Anterior cingulate cortex (tissue), 58 donors: ENCODE measurements at regions not wholly inside any gene's neighbourhood (a gene's known extent, or its start where the extent isn't known, plus 50 kb on each side); places are given as distances from the start of the nearest gene placed in this dataset.
"Not testable (repeated sequence)": the region's sequence is repeated elsewhere in the genome, so short reads cannot be mapped to it uniquely, and the experiment has no call there.

Experiments used
- DNase-seq, 58 donors: peaks; one replicate each; lab custom pipeline; 2025; lab: John Stamatoyannopoulos, UW

- DNase-seq, result no peak
Observed at GRCh38 chr4:14333616-14334015, 668.7 kb upstream of the CPEB2 start.

GRCh38 chr4:14334166-14334565 lies 668.1 kb upstream of the CPEB2 start:
- DNase-seq, result no peak

DNA sequence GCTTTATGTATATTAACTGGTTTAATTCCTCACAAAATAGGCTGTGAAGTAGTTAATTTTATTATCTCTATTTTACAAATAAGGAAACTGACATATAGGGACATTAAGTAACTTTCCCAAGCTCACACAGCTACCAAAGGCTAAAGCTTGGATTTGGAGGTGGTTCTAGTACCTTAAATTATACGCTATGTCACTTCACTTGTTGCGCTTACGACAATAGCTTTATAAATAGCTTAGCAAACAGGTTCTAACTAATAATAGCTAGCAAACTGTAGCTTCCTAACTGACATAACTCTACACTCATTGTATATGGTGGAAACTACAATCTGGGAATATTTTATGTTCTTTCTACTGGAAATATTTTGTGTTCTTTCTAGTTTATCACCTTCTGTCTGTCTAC lies 666.4 kb upstream of the CPEB2 start:
- no peak for DNase-seq

- no peak for DNase-seq
Observed at GRCh38 chr4:14336656-14337055, 665.6 kb upstream of the CPEB2 start.

DNA sequence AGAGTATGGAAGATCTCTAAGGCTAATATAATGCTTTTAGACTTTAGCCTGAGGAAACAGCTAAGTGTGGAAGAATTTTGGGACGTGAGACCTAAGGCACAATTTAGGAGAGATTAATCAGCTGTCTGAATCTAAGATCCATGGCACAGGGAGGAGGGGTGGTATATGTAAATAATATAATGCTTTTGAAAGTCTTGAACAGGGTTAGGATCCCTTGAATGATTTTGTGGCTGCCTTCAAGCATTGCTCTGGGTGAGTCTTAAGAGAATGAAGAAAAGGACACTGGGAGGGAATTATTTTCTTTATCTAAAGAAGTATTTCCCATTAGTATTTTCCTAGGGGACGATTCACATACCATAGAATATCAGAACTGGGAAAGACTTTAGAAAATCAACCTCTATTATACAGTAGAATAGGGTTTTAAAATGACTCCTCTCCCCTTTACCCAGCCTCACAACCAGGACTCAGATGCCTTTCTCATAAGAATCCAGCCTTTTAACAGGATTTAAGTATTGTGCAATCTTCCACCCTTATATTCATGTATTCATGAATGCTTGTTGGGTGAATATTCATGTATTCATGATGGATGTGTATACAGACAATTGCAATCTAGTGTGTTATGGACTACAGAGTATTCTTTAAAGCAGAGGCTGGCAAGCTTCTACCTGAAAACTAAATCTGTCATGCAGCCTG lies 664.2 kb upstream of the CPEB2 start:
- no peak for DNase-seq

- DNase-seq, result no peak
Observed at GRCh38 chr4:14338585-14339265, 663.6 kb upstream of the CPEB2 start.

DNA sequence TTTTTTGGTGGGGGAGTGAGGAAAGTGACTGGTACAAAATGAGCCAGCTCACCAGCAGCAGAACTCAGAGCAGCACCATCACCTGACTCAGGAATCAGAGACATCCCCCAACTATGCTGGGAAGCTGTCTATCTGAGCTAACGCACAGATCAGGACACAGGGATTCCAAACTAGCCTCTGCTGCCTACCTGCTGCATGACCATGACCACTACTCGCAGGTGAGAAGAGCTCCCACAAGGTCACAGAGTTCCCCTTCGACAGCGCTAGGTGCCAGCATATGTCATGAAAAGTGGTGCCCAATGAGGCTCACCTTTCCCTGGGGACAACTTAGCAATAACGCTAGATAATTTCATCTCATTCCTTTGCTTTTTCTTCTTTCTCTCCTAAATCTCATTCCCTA lies 662.6 kb upstream of the CPEB2 start:
- DNase-seq, result no peak

DNA sequence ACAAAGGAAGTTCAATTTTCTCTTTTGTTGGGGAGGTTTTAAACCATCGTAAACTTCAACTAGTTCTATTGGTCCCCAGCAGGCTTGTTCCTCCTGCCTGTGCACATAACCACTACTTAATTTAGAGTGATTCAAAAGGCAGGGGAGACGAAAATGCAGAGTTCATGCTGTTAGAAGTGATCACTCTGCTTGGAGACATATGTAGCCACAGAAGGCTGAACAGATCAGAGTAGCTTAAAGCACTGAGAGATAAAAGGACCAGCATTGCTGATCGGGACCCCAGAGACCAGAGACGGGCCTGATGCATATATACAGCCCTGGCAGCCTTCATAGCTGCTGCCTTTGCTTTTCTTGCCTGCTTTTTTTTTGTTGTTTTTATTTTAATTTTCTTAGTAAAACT lies 662.0 kb upstream of the CPEB2 start:
- DNase-seq, result no peak

- DNase-seq, result no peak
Observed at GRCh38 chr4:14343961-14344360, 658.3 kb upstream of the CPEB2 start.

DNA sequence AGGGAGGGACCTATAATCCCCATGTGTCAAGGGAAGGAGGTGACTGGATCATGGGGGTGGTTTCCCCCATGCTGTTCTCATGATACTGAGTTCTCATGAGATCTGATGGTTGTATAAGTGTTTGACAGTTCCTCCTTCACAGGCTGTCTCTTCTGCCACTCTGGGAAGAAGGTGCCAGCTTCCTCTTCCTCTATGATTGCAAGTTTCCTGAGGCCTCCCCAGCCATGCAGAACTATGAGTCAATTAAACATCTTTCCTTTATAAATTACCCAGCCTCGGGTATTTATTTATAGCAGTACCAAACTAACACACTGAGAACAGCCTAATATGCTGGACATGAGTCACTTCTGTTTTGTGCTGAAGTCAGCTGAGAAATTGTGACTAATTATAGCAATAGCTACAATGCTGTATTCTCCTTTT lies 656.9 kb upstream of the CPEB2 start:
- no peak for DNase-seq

GRCh38 chr4:14347526-14347925 lies 654.8 kb upstream of the CPEB2 start:
- DNase-seq, result peak in 3 of 58 donors; percentile 3 to 13 (median 7)

DNA sequence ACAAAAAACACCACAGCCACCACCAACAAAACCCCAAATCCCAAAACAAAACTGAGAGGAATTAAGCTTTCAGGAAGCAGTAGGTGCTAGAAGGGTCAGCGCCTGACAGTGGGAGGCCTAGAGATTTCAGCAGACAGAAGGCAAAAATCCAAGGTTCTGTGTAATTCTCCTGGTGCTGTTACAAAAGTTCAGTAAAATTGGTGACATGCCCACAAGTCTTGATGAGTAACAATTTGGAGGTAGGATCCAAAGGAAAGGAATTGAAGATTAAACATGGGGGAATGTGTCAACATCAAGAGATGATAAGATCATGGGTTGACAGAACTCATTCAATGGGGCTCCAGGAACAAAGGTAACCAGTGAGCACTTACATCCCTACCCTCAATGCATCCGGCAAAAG lies 653.8 kb upstream of the CPEB2 start:
- DNase-seq, result no peak

DNA sequence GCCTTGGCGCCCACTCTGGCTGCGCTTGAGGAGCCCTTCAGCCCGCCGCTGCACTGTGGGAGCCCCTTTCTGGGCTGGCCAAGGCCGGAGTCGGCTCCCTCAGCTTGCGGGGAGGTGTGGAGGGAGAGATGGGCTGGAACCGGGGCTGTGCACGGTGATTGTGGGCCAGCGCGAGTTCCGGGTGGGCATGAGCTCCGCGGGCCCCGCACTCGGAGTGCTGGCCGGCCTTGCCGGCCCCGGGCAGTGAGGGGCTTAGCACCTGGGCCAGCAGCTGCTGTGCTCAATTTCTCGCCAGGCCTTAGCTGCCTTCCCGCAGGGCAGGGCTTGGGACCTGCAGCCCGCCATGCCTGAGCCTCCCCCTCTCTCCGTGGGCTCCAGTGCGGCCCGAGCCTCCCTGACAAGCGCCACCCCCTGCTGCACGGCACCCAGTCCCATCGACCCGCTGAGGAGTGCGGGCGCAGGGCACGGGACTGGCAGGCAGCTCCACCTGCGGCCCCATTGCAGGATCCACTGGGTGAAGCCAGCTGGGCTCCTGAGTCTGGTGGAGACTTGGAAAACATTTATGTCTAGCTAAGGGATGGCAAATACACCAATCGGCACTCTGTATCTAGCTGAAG lies 643.6 kb upstream of the CPEB2 start:
- DNase-seq, result not testable (repeated sequence)

GRCh38 chr4:14359991-14360390 lies 642.3 kb upstream of the CPEB2 start:
- no peak for DNase-seq

- no peak for DNase-seq
Observed at GRCh38 chr4:14361084-14361483, 641.2 kb upstream of the CPEB2 start.

DNA sequence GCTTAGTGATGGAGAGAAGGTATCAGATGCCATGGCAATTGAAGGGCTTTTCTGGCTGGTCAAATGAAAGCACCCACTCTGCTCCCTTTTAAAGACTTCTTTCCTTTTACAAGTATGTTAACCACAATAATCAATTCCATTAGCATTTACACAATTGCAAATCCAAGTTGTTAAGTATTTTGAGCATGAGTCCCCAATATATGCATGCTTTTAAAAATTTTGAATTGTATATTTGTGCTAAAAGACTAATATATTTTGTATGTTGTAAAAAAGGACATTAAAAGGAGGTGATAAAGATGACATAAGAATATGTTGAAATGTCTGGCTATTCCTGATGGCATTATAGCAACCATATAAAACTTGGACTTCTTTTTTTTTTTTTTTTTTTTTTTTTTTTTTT lies 639.9 kb upstream of the CPEB2 start:
- DNase-seq, result no peak

DNA sequence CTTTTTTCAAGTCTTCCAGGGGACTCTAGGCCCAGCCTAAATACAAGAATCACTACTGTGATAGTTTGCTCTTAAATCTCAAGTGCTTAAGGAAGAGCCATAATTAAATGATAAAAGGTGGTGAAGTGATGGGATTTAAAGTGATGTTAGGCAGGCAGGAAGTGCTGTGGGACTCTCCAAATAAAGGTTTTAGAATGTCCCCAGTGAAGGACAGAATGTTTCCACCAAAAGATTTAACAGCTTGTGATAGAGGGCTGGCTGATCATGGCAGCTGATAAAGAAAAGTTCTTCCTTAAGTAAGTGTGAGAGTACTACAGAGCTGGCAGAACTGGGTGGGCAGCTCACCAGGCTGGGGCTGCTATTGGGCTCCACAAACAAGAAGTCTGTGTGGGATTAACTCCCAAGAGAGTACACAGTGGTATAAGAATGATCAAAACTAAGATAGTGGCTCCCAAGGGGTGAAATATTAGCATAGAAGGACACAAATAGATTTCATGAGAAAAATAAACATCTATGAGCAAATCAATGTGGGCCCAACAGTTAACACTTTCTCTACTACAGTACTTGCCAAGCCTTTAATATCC lies 637.2 kb upstream of the CPEB2 start:
- no peak for DNase-seq

DNA sequence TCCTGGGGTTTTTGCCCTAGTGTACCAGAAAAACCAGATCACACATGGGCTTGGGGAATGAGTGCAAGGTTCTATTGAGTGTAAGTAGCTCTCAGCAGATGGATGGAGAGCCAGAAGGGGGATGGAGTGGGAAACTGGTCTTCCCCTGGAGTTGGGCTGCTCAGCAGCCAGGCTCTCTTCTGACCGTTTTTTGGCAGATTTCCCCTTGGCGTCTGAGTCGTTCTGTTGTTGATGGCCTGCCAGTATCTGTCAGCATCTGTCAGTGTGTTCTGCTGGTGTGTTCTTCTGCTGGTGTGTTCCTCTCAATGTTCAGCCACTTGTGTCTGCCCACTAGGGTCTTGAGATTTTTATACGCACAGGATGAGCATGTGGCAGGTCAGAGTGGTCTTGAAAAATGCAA lies 633.9 kb upstream of the CPEB2 start:
- peak in 5 of 58 donors; percentile 0 to 7 (median 1) for DNase-seq

GRCh38 chr4:14371131-14371530 lies 631.1 kb upstream of the CPEB2 start:
- no peak for DNase-seq

DNA sequence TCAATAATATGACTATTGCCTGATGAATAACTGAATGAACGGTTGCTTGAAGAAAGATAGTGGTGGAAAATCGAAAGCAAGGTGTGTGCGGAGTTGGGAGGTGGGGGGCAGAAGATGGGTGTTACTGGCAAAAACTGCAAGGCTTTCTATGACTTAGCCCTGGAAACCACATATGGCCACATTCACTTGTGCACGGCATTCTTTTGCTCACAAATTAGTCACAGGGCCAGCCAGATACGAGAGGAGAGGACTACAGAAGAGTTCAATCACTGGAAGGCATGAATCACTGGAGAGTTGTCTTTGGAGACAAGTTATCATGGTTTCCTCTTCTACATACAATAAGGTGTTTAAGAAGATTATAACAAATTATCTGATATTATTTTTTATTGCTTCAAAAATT lies 626.5 kb upstream of the CPEB2 start:
- DNase-seq, result no peak

DNA sequence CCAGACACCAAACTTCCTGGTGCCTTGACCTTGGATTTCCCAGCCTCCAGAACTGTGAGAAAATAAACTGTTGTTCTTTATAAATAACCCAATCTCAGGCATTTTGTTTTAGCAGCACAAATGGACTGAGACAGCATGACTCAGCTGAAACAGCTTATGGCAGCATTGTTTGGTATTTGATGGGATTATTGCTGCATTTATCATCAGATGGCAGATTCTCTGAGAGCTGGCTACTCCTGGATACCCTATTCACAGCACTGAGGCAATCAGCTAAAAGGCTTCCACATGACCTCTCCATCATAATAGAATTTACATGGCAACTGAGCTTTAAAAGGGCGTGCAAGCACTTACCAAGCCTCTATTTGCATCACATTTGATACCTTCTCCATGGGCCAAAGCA lies 623.1 kb upstream of the CPEB2 start:
- DNase-seq, result no peak

GRCh38 chr4:14383652-14384051 lies 618.6 kb upstream of the CPEB2 start:
- no peak for DNase-seq
